Adipocyte (in vitro differentiated cells): ENCODE measurements at regions not wholly inside any gene's neighbourhood (a gene's known extent, or its start where the extent isn't known, plus 50 kb on each side); places are given as distances from the start of the nearest gene placed in this dataset.

ENCODE experiments used
- DNase-seq: peaks from one replicate; pipeline ENCODE4 v3.0.0-alpha.2; 2015; ENCODE audit warnings: low read depth
- H3K27me3 ChIP-seq: replicated peaks from 2 replicates; pipeline ENCODE4 v1.7.0; 2013; ENCODE audit warnings: mild to moderate bottlenecking, low read length, moderate library complexity; ENCODE audit not compliant: control insufficient read depth, insufficient read depth
- H3K36me3 ChIP-seq: 2 replicates; pipeline ENCODE4 v1.7.0; 2013; ENCODE audit warnings: low read length, mild to moderate bottlenecking, moderate library complexity; ENCODE audit not compliant: control insufficient read depth, insufficient read depth, severe bottlenecking
- H3K4me1 ChIP-seq: 2 replicates; pipeline ENCODE4 v1.7.0; 2013; ENCODE audit warnings: mild to moderate bottlenecking, low read length, moderate library complexity; ENCODE audit not compliant: control insufficient read depth, insufficient read depth
- H3K4me3 ChIP-seq: 2 replicates; pipeline ENCODE4 v1.7.0; 2013; ENCODE audit warnings: mild to moderate bottlenecking, low read length, moderate library complexity
- H3K9ac ChIP-seq: 2 replicates; pipeline ENCODE4 v1.7.0; 2013; ENCODE audit warnings: mild to moderate bottlenecking, low read length, moderate library complexity
- H3K9me3 ChIP-seq: 2 replicates; pipeline ENCODE4 v1.7.0; 2013; ENCODE audit warnings: mild to moderate bottlenecking, low read length, moderate library complexity; ENCODE audit not compliant: control insufficient read depth

DNA sequence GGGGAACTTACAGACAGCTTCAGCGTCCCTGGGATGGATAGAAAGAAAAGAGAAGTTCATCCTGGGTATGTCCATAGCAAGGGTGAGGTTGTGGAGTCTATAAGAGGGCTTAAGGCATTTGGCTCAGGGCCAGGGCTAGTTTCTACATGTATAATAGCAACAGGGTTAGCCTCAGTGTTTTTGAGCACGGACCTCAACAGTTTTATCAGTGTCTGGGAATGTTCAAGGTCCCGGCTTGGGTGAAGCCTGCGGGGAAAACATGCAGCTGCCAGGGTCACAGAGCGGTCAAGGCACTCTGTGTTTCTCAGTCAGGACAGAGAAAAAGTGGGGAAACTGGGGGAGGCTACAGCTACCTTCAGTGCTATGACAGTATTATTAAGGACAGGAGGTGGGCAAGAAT lies 427.7 kb upstream of the HS6ST1 start:
- Histone ChIP-seq H3K4me3 (no peak overlapping the region), H3K36me3 (no peaks in the 10 kb centered on the region), H3K4me1 (peaks cover 7% of the 10 kb centered on the region), H3K9me3 (no peaks in the 10 kb centered on the region), H3K27me3 (no peaks in the 10 kb centered on the region), H3K9ac (no peak overlapping the region)
- DNase-seq: peak; percentile 76

DNA sequence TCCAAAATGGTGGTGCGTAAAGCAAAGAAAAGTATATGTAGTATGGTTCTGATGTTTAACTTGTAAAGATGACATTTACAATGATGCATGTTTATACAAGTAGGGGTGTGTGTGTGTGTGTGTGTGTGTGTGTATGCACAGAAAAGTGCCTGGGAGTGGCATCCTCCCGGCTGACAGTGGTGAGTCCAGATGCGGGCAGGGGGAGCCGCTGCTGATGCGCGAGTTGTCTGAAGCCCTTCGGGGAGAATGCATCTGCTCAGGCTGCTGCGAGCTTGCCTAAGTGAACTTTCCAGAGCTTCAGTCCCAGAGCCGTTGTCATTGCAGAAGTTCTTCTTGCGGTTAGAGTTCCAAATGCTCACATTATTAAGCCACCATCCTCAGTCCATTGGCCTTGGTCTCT lies 429.7 kb upstream of the HS6ST1 start:
- Histone ChIP-seq H3K9me3 (no peaks in the 10 kb centered on the region), H3K4me1 (peaks cover 7% of the 10 kb centered on the region), H3K9ac (no peak overlapping the region), H3K36me3 (no peaks in the 10 kb centered on the region), H3K4me3 (no peak overlapping the region), H3K27me3 (no peaks in the 10 kb centered on the region)
- no peak for DNase-seq

DNA sequence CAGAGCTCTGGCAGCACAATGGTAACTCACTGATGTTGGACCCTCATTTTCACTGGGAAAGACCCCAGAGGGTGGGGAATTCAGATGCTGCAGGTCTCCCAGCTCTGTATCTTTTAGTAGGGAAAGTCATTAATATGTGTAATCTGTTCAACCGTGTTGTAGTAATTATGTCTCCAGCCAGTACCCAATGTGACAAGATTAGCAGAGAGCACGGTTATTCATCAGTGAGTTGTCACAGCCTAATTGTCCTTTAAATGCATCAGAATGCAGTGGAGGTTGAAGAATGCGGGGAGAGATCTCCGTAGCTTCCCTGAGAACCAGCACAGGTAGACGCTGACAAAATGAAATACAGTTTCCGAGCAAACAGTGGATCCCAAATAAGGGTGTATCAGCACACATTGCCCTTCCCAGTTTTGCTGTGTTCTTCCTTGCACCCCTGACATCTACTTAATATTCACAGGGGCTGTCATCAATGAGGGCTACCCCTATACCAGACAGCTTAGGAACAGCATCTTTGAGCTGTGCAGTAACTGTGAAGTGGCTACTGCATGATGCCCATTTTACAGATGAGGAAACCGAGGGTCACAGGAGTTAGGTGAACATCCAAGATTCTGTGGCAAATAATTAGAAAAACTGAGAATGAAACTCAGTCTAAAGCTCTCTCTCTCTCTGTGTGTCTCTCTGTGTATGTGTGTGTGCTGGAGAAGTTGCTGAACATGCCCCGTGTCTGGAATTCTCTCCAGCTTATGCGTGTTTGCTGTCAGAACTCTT lies 430.4 kb upstream of the HS6ST1 start:
- Histone ChIP-seq H3K27me3 (no peaks in the 10 kb centered on the region), H3K4me3 (no peak overlapping the region), H3K36me3 (no peaks in the 10 kb centered on the region), H3K9me3 (no peaks in the 10 kb centered on the region), H3K9ac (no peak overlapping the region), H3K4me1 (peaks cover 7% of the 10 kb centered on the region)
- DNase-seq: no peak

DNA sequence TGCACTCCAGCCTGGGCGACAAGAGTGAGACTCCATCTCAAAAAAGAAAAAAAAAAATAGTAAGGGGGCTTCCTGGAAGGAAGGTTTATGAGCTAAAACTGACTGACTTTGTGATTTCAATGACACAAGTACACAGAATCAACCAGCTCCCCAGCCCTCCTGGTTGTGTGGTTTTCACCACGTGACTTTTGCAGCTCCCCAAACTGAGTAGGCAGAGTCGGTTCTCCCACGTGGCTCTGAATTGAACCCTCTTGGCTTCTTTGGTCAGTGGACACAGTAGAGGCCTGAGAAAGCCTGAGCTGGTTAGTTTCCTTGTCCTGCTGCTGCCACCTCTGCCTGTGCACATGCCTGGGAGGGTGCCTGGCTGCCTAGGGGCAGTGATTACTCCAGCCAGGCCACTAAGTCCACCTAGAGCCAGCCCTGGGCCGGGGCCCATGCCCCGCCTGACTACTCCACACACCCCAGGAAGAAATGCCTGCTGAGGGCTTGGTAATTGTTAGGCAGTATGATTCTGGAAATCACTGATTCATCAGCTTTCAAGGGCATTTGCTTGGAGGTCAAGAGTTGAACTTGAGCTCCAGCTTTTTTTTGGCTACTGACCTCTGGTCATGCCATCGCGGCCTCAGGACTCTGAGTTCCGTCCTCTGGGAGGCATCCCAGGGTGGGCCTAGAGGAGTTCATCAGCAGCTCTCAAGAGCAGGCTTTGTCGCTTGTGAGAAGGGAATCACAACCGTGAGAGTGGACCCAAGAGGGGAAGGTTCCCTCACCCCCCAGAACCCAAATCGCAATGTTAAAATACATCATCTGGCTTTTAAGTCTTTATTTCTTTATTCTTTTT lies 431.9 kb upstream of the HS6ST1 start:
- Histone ChIP-seq H3K9me3 (no peaks in the 10 kb centered on the region), H3K27me3 (no peaks in the 10 kb centered on the region), H3K4me1 (peaks cover 7% of the 10 kb centered on the region), H3K36me3 (no peaks in the 10 kb centered on the region), H3K9ac (no peak overlapping the region), H3K4me3 (no peak overlapping the region)
- DNase-seq: no peak

DNA sequence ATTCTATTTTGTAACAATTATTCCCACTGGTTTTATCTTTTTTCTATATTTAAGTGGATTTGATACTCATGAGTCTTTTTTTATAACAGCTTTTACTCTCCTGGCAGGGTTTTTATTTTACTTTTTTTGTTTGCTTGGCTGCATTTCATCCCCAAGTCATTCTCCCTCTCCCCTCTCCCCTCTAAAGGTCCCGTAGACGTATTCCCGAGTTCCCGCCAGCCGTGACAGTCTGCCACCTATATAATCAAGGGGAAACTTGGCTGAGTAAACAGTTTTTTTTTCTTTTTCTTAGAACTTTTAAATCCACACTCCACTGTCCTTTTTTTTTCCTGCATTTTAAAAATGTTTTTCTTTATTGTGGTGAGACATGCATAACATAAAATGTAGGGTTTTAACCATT lies 433.1 kb upstream of the HS6ST1 start:
- no peak for DNase-seq
- H3K9me3 ChIP-seq: no peaks in the 10 kb centered on the region
- no peaks in the 10 kb centered on the region for H3K27me3 ChIP-seq
- no peaks in the 10 kb centered on the region for H3K4me1 ChIP-seq
- H3K4me3 ChIP-seq: no peak overlapping the region
- no peaks in the 10 kb centered on the region for H3K36me3 ChIP-seq
- H3K9ac ChIP-seq: no peak overlapping the region

DNA sequence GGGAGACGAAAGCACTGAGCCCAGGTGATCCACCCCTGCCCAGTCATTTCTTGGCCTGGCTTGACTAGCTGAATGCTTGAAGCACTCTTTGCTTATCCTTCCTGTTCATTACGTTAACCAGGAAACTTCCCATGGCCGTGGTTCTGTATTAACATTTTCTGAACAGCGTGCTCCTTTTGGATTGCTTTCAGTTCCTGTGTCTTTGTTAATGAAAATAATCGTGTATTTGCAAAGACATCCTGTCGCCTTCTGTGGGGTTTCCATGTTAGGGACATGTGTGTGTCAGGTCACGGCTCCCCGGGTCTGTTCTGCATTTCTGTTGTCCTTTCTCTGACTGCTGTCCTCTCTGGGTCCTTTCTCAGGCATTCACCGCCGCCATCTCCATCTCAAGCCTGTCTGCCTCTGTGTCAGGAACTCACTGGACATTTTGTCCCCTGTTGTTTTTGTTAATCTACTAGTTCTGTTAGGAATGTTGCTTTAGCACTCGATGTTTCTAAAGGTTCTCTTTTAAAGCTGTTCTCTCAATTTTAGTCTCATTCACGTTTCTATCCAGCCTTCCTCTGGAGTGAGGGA lies 434.1 kb upstream of the HS6ST1 start:
- no peak overlapping the region for H3K9ac ChIP-seq
- H3K4me1 ChIP-seq: no peaks in the 10 kb centered on the region
- peaks cover 8% of the 10 kb centered on the region for H3K27me3 ChIP-seq
- H3K9me3 ChIP-seq: no peaks in the 10 kb centered on the region
- H3K4me3 ChIP-seq: no peak overlapping the region
- no peak for DNase-seq
- H3K36me3 ChIP-seq: no peaks in the 10 kb centered on the region

DNA sequence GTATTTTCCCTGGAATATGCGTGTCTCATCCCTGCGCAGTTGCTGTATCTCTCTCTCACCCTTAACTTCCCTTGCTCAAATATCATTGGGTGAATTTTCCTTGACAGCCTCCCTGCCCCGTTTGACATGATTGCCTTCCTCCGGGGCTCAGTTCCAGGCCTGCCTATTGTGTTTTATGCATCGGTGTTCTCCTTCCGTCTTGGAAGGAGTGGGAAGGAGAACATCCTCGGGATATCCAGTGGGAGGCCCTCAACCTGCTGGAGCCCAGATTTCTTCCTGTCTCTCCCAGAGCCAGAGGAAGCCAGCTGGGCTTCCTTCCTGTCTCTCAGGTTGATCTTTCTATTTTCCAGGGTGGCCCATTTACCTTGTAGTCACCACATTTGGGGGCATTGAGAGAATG lies 434.7 kb upstream of the HS6ST1 start:
- Histone ChIP-seq H3K4me1 (no peaks in the 10 kb centered on the region), H3K27me3 (peaks cover 8% of the 10 kb centered on the region), H3K9ac (no peak overlapping the region), H3K9me3 (no peaks in the 10 kb centered on the region), H3K36me3 (no peaks in the 10 kb centered on the region), H3K4me3 (no peak overlapping the region)
- DNase-seq: no peak

DNA sequence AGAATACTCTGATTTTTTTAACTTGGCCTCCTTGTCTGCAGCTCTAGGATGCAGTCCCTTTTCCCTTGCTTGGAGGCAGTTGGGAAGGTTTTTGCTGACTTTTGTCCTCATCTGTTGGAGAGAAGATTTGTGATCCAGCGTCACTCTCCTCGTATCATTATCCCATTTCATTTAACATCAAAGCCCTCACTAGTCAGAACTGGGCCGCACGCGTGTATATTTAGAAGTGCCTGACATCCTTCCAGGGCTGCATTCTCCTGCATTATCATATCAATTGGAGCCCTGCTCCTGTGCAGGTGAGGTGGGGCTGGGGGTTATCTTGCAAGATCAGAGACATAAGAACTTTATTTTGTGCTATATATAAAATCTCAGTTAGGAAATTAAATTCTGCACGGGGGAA lies 435.1 kb upstream of the HS6ST1 start:
- H3K9me3 ChIP-seq: no peaks in the 10 kb centered on the region
- no peaks in the 10 kb centered on the region for H3K4me1 ChIP-seq
- H3K27me3 ChIP-seq: peaks cover 8% of the 10 kb centered on the region
- no peak for DNase-seq
- H3K4me3 ChIP-seq: no peak overlapping the region
- no peaks in the 10 kb centered on the region for H3K36me3 ChIP-seq
- no peak overlapping the region for H3K9ac ChIP-seq

DNA sequence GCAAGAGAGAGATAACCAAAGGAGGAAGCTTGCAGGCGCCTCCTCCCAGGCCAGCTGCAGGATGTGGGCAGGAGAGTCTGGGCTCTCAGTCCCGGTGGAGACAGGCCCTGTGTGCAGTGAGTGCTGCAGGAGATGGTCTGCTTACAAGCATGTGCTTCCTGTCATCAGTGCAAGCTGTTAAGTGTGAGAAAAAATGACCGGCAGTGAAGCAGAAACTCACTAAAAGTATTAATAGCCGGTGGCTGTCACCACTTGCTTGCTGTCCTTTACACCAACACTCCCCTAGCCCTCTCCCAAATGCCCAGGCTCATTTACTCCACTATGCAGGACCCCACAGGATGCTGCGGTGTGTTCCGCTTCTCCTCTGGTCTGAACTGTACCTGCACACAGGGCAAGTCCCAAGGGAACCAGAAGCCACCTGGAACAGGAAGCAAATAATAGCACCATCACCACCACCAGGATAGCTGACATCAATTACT lies 435.6 kb upstream of the HS6ST1 start:
- Histone ChIP-seq H3K9ac (no peak overlapping the region), H3K4me1 (no peaks in the 10 kb centered on the region), H3K9me3 (no peaks in the 10 kb centered on the region), H3K4me3 (no peak overlapping the region), H3K27me3 (peaks cover 8% of the 10 kb centered on the region), H3K36me3 (no peaks in the 10 kb centered on the region)
- DNase-seq: no peak

DNA sequence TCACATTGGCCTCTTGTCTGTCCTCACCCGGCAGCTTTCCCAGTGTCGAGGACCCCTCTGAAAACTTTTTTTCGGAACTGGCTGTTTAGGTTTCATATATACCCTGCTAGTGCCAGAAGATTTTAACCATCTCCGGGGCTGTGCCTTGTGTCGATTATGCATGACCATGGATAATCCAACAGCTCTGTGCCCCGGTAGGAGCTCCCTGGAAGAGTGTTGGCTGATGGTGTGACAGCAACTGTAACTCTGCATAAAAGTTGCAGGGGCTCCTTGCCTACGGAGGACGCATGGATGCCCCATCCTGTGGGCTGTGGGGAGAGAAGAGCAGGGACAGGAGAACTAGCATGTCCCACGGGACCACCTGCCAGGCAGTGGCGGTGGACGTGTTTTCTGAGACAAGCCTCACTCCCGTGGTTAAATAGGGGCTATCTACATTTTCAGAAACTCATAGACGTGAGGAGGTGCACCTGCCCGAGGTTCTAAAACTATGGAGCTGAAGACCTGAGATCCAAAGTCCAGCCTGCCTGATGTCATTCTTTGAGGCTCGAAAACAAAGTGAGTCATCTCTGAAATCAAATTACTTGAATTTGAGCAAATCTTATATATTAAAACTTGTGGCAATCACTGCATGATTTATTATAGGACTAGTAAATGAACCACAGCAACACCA lies 437.2 kb upstream of the HS6ST1 start:
- H3K4me3 ChIP-seq: no peak overlapping the region
- peaks cover 8% of the 10 kb centered on the region for H3K27me3 ChIP-seq
- no peaks in the 10 kb centered on the region for H3K4me1 ChIP-seq
- H3K36me3 ChIP-seq: no peaks in the 10 kb centered on the region
- DNase-seq: no peak
- H3K9me3 ChIP-seq: no peaks in the 10 kb centered on the region
- H3K9ac ChIP-seq: no peak overlapping the region

DNA sequence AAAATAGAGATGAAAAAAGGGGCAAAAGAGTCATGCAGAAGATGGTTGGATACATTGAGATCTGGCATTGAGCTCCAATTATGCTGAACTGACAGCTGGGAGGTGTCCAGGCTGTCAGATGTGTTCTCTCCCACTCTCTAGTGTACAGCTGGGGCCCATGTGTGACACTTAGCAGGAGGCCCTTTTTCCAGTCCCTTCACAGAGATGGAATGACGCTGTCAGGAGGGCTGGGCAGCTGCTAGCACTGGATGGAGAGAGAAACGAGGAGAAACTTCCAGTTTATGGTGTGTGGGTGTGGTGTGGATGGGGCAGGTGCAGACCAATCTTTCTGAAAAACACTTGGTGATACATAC lies 437.7 kb upstream of the HS6ST1 start:
- H3K4me1 ChIP-seq: no peaks in the 10 kb centered on the region
- no peak overlapping the region for H3K4me3 ChIP-seq
- peaks cover 8% of the 10 kb centered on the region for H3K27me3 ChIP-seq
- H3K9ac ChIP-seq: no peak overlapping the region
- H3K36me3 ChIP-seq: no peaks in the 10 kb centered on the region
- no peaks in the 10 kb centered on the region for H3K9me3 ChIP-seq
- DNase-seq: no peak
